GM19467 (cell line): ENCODE measurements at regions not wholly inside any gene's neighbourhood (a gene's known extent, or its start where the extent isn't known, plus 50 kb on each side); places are given as distances from the start of the nearest gene placed in this dataset.

Source experiments
- ATAC-seq: cut with Tn5 transposase; IDR thresholded peaks from one replicate; pipeline ENCODE4 v1.9.1; 2021; ENCODE audit warnings: mild to moderate bottlenecking, moderate library complexity; ENCODE audit not compliant: unreplicated experiment

DNA sequence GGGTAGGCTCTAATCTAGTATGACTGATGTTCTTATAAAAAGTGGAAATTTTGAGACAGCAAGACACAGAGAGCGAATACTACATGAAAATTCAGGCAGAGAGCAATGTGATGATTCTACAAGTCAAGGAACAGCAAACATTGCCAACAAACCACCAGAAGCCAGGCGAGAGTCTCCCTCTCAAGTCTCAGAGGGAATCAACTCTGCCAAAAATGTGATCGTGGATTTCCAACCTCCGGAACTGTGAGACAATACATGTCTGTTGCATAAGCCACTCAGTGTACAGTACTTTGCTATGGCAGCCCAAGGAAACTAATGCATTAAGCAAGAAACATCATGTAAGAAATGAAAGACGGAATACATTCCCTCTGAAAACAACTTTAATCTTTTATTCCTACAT lies 52.1 kb upstream of the CCNG1 start:
- no peak for ATAC-seq

DNA sequence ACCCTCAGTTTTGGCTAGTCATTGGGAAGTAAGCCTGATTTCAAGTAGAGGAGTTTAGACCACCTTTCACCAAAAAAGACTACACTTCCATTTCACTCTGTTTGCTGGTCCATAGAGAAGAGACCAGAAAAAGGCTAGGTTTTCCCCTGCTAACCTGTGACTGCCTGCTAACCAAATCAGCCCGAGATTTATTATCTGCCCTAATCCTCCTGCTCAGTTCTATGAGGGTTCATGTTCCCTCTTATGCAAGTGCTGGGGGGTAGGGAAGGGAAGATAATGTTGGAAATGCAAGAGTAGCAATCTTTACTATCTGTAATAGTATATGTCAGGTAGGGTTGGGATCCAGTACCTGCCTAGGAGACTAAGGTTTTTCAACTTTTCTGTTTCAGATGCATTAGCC lies 51.6 kb upstream of the CCNG1 start:
- no peak for ATAC-seq

DNA sequence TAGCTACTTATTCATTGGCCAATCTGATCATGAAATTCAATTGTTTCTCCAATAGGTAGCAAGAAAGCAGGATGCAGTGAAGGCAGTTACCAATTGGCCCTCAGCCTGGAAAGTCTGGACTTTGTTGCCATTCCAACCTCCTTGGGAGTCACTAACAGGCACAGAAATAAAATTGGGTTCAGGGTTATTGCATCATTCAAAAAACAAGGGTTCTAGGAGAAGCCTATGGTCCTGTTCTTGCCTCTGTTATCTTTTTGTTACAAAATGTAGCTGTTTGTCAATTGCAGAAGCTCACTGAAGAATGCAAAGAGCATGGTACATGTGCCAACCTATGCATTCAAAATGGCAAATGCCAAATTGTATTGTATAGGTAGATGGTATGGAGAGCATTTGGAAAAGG lies 51.0 kb upstream of the CCNG1 start:
- ATAC-seq = no peak

DNA sequence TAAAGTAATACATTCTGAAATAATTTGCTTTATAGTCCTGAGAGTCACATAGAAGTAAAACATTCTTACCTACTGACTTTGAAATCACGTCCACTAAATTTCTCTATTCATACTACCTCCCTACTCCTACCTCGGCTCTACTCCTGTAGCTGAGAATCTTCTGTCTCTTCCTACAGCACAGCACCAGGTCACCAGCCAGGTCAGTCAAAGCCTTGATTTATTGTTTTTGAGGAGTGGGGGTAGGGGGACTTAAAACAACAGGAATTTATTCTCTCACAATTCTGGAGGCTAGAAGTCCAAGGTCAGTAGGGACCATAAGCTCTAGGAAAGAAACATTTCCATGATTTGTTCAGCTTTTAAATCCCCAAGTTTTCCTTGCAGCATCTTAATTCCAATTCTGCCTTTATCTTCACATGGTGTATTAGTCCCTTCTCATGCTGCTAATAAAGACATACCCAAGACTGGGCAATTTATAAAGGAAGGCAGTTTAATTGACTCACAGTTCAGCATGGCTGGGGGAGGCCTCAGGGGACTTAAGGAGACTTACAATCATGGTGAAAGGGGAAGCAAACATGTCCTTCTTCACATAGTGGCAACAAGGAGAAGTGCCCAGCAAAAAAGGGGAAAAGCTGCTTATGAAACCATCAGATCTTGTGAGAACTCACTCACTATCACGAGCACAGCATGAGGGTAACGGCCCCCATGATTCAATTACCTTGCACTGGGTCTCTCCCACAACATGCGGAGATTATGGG lies 49.6 kb upstream of the CCNG1 start:
- no peak for ATAC-seq
